ENCODE measurements at regions not wholly inside any gene's neighbourhood (a gene's known extent, or its start where the extent isn't known, plus 50 kb on each side); places are given as distances from the start of the nearest gene placed in this dataset.

GRCh38 chr1:5110508-5110907, 456.1 kb downstream of the AJAP1 start:
- H3K4me3 ChIP-seq (ENCODE audit: low read depth, low read length): no peak overlapping the region
- TF ChIP-seq CTCF (IDR thresholded peaks at IDR 0.05; ENCODE audit: insufficient read depth, low read depth, low read length, missing control alignments): no peak
- DNase-seq (ENCODE audit: low read depth): no peak

GRCh38 chr1:5109633-5110032, 455.2 kb downstream of the AJAP1 start:
- no peak overlapping the region for H3K4me3 ChIP-seq (ENCODE audit: low read depth, low read length)
- DNase-seq (ENCODE audit: low read depth): no peak
- TF ChIP-seq CTCF (IDR thresholded peaks at IDR 0.05; ENCODE audit: insufficient read depth, low read depth, low read length, missing control alignments): no peak

GRCh38 chr1:5108740-5109139, 454.3 kb downstream of the AJAP1 start:
- no peak for TF ChIP-seq CTCF (IDR thresholded peaks at IDR 0.05; ENCODE audit: insufficient read depth, low read depth, low read length, missing control alignments)
- H3K4me3 ChIP-seq (ENCODE audit: low read depth, low read length): no peak overlapping the region
- no peak for DNase-seq (ENCODE audit: low read depth)

- DNase-seq (ENCODE audit: low read depth): no peak
- no peak overlapping the region for H3K4me3 ChIP-seq (ENCODE audit: low read depth, low read length)
- no peak for TF ChIP-seq CTCF (IDR thresholded peaks at IDR 0.05; ENCODE audit: insufficient read depth, low read depth, low read length, missing control alignments)
Measured at GRCh38 chr1:5105744-5106143, 451.3 kb downstream of the AJAP1 start.

- DNase-seq (ENCODE audit: low read depth): no peak
- TF ChIP-seq CTCF (IDR thresholded peaks at IDR 0.05; ENCODE audit: insufficient read depth, low read depth, low read length, missing control alignments): no peak
- no peak overlapping the region for H3K4me3 ChIP-seq (ENCODE audit: low read depth, low read length)
Measured at GRCh38 chr1:5099558-5099957, 445.1 kb downstream of the AJAP1 start.

GRCh38 chr1:5098981-5099385, 444.6 kb downstream of the AJAP1 start:
- no peak for DNase-seq (ENCODE audit: low read depth)
- TF ChIP-seq CTCF (IDR thresholded peaks at IDR 0.05; ENCODE audit: insufficient read depth, low read depth, low read length, missing control alignments): no peak
- H3K4me3 ChIP-seq (ENCODE audit: low read depth, low read length): no peak overlapping the region

GRCh38 chr1:5093042-5093441, 438.6 kb downstream of the AJAP1 start:
- no peak for TF ChIP-seq CTCF (IDR thresholded peaks at IDR 0.05; ENCODE audit: insufficient read depth, low read depth, low read length, missing control alignments)

More at GRCh38 chr1:5093042-5093441, 438.6 kb downstream of the AJAP1 start:
- no peak for DNase-seq (ENCODE audit: low read depth)
- no peak overlapping the region for H3K4me3 ChIP-seq (ENCODE audit: low read depth, low read length)

Data from GM12865 (cell line).